ENCODE measurements at regions not wholly inside any gene's neighbourhood (a gene's known extent, or its start where the extent isn't known, plus 50 kb on each side); places are given as distances from the start of the nearest gene placed in this dataset.

GRCh38 chr3:147139341-147139740 lies 267.0 kb downstream of the ZIC4 start:
- no peak overlapping the region for H3K4ac ChIP-seq (ENCODE audit: low read depth, low read length)
- H3K9me1 ChIP-seq (ENCODE audit: insufficient read depth, low read length): no peaks in the 10 kb centered on the region
- no peak overlapping the region for H2BK15ac ChIP-seq (ENCODE audit: low read depth, low read length)
- DNase-seq (no peak), ATAC-seq (ENCODE audit: low read depth) (no peak)
- H3K27me3 ChIP-seq (ENCODE audit: control insufficient read depth, insufficient read depth, low read length): no peaks in the 10 kb centered on the region
- no peaks in the 10 kb centered on the region for H3K9me3 ChIP-seq (ENCODE audit: control insufficient read depth, insufficient read depth, low read length)
- H3K4me3 ChIP-seq (ENCODE audit: insufficient read depth, low read depth, low read length): no peak overlapping the region
- H3K14ac ChIP-seq (replicated peaks; ENCODE audit: low read depth, low read length): no peak overlapping the region
- no peak overlapping the region for H2BK120ac ChIP-seq (ENCODE audit: low read depth, low read length)
- dilution Hi-C loops (cut with HindIII; ENCODE audit: low sequenced_read_pairs, unreplicated experiment) (no loop called here), intact Hi-C loops (cut with micrococcal nuclease) (no loop called here), in situ Hi-C loops (cut with MboI; ENCODE audit: low sequenced_read_pairs) (no loop called here)
- H3K79me1 ChIP-seq (ENCODE audit: low read depth in 1 of 2, low read length in 2 of 2): no peaks in the 10 kb centered on the region
- no peak overlapping the region for H4K8ac ChIP-seq (ENCODE audit: low read depth in 2 of 2, low read length in 2 of 2)
- H3K36me3 ChIP-seq (ENCODE audit: control insufficient read depth, insufficient read depth, low read length): no peaks in the 10 kb centered on the region
- H2BK5ac ChIP-seq (ENCODE audit: low read depth, low read length, poor library complexity, severe bottlenecking): no peak overlapping the region
- no peak overlapping the region for H4K5ac ChIP-seq (ENCODE audit: low read depth, low read length)
- no peak for TF ChIP-seq SMC3 (IDR thresholded peaks at IDR 0.05; ENCODE audit: low read depth, low read length)
- H3K56ac ChIP-seq (ENCODE audit: extremely low read depth, insufficient read depth, low read length): no peak overlapping the region
- no peaks in the 10 kb centered on the region for H3K4me1 ChIP-seq (ENCODE audit: control insufficient read depth, insufficient read depth, low read length)
- no peak overlapping the region for H2AK9ac ChIP-seq (replicated peaks; ENCODE audit: low read depth, low read length, poor library complexity)
- no peak overlapping the region for H3K27ac ChIP-seq (ENCODE audit: insufficient read depth, low read length)
- H2AK5ac ChIP-seq (ENCODE audit: low read depth, low read length): no peak overlapping the region
- ChIA-PET POLR2A (ENCODE audit: unreplicated experiment) (no interaction called here), CTCF (no interaction called here)
- H3K18ac ChIP-seq (ENCODE audit: low read depth, low read length): no peak overlapping the region
- H2BK20ac ChIP-seq (ENCODE audit: low read depth, low read length): no peak overlapping the region
- no CpG with 5 or more reads among the region's 1 CpG for WGBS, 2 experiments (ENCODE audit: extremely low coverage in 2 of 2, insufficient read length in 1 of 2)
- no peak overlapping the region for H3K23ac ChIP-seq (ENCODE audit: low read depth, low read length)
- H2AFZ ChIP-seq (replicated peaks; ENCODE audit: low read length, poor library complexity): no peak overlapping the region
- BruUV-seq (replicated peaks): no TSS peak
- H4K20me1 ChIP-seq (ENCODE audit: insufficient read depth, low read length): no peaks in the 10 kb centered on the region
- H3K4me2 ChIP-seq (ENCODE audit: low read depth, low read length): no peak overlapping the region
- H4K91ac ChIP-seq (ENCODE audit: insufficient read depth, low read depth, low read length): no peak overlapping the region
- H3K9ac ChIP-seq (ENCODE audit: low read depth, low read length): no peak overlapping the region
